GM18511 (cell line): ENCODE measurements at regions not wholly inside any gene's neighbourhood (a gene's known extent, or its start where the extent isn't known, plus 50 kb on each side); places are given as distances from the start of the nearest gene placed in this dataset.
"Not testable (repeated sequence)": the region's sequence is repeated elsewhere in the genome, so short reads cannot be mapped to it uniquely, and the experiment has no call there.

Experiments
- ATAC-seq: cut with Tn5 transposase; IDR thresholded peaks from one replicate; pipeline ENCODE4 v1.9.1; 2021; ENCODE audit warnings: mild to moderate bottlenecking, moderate library complexity; ENCODE audit not compliant: unreplicated experiment

DNA sequence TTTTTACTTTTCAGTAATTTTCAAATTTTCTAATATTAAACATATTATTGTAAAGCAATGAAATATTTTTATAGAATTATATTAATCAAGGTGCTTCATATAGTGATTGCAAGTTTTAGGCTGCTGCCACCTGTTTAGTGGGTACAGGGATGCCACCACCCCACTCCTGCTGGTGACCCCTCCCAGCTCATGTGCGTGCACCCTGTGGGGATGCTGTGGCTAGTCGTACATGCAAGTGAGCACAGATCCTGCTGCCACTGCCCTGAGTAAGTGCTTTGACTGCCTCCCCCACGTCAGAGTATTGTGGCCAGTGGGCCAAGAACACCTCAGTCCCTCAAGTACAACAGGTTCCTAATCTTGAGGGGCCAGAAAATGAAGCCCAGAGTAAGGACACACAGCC is 320.1 kb upstream of the DDI1 start:
- ATAC-seq: no peak

- ATAC-seq: no peak
These were observed 309.2 kb upstream of the DDI1 start for GRCh38 chr11:103727262-103727661.

GRCh38 chr11:103729617-103730016 is 306.8 kb upstream of the DDI1 start:
- ATAC-seq: no peak

- ATAC-seq: no peak
These were observed 306.1 kb upstream of the DDI1 start for GRCh38 chr11:103730131-103730940.

GRCh38 chr11:103731670-103732069 is 304.8 kb upstream of the DDI1 start:
- ATAC-seq: no peak

DNA sequence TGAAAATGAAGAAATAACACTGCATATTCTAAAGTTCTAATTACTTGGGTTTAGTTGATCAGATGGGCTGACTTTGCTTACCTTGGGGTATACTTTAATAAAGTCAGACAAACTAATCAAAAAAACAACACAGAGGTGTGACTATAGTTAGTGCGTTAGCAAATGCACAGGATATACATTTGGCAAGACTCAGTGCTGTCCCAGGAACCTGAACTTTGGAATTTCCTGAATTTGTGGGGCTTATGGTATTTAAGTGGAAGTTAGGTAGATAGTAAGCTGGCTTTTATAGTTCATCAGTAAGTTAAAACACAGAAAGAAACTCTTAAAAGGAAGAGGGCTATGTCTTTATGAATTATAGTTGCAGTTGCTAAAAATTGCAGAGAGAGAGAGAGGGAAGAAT is 302.6 kb upstream of the DDI1 start:
- no peak for ATAC-seq

GRCh38 chr11:103735497-103736032 is 300.9 kb upstream of the DDI1 start:
- ATAC-seq: no peak

GRCh38 chr11:103736315-103737036 is 300.0 kb upstream of the DDI1 start:
- ATAC-seq: no peak

- no peak for ATAC-seq
These were observed 299.3 kb upstream of the DDI1 start for GRCh38 chr11:103737037-103737622.

DNA sequence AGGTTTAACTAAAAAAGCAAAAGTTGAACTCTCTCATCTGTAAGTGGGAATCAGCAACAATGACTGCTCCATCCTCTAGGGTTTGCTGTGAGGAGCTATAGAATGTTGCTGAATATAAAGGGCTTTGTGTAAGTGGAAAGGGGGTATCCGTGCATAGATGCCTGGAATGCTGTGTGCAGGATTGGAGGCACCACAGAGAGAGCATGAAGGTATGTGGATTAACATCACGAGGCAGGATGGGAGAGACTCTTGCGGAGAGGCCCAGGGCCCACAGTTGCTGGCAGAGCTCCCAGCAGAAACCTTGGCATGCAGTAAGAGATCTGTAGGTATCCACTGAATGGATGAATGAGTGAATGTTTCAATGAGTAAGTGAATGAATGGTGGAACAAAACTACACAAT is 298.7 kb upstream of the DDI1 start:
- ATAC-seq: no peak

- ATAC-seq: not testable (repeated sequence)
These were observed 297.2 kb upstream of the DDI1 start for GRCh38 chr11:103739074-103739796.

DNA sequence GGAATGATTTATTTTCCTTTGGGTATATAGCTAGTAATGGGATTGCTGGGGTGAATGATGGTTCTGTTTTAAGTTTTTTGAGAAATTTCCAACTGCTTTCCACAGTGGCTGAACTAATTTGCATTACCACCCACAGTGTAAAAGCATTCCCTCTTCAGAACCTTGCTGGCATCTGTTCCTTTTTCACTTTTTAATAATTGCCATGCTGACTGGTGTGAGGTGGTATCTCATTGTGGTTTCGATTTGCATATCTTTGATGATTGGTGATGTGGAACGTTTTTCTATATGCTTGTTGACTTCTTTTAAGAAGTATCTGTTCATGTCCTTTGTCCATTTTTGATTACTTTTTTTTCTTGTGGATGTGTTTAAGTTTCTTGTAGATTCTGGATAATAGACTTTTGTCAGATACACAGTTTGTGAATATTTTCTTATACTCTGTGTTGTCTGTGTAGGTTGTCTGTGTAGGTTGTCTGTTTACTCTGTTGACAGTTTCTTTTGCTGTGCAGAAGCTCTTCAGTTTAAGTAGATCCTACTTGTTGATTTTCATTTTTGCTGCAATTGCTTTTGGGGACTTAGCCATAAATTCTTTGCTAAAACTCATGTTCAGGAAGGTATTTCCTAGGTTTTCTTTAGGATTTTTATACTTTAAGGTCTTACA is 291.8 kb upstream of the DDI1 start:
- ATAC-seq: peak; percentile 91

DNA sequence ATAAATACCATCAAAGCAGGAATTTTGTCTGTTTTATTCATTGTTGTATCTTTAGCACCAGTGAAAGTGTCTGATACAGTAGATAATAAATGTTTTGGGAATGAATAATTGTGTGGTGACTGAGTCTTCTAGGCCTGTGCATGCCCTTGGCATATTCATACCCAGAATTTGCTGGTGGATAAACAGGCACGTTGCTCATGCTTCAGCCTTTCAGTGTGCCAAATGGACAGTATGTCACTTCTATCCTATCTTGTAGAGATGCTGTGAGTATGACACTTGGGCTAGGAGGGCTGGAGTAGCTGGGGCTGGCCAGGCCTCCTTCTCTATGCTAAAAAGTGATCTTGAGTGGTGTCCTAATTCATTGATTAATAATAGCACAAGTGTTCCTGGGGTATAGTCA is 287.3 kb upstream of the DDI1 start:
- no peak for ATAC-seq

- no peak for ATAC-seq
These were observed 267.6 kb upstream of the DDI1 start for GRCh38 chr11:103768816-103769215.

- ATAC-seq: no peak
These were observed 263.4 kb upstream of the DDI1 start for GRCh38 chr11:103773059-103773458.

GRCh38 chr11:103773537-103773936 is 262.9 kb upstream of the DDI1 start:
- no peak for ATAC-seq

GRCh38 chr11:103779054-103779453 is 257.4 kb upstream of the DDI1 start:
- no peak for ATAC-seq

DNA sequence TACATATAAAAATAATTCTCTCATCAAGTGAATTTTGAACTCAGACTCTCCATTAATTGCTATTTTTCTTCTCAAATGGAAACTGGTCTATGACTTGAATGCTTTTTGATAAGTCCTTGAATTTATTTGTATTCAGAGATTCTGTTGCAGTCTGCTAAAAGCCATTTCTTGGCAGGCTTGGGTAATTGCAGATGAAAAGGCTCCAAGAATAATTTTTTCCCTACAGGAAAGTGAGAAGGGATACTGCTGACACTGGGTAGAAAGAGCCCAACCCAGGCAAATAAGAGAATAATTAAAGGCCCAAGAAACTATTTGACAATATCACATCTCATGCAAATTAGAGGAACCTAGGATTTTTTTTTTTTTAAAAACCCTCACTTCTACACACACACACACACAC is 246.5 kb upstream of the DDI1 start:
- ATAC-seq: no peak

DNA sequence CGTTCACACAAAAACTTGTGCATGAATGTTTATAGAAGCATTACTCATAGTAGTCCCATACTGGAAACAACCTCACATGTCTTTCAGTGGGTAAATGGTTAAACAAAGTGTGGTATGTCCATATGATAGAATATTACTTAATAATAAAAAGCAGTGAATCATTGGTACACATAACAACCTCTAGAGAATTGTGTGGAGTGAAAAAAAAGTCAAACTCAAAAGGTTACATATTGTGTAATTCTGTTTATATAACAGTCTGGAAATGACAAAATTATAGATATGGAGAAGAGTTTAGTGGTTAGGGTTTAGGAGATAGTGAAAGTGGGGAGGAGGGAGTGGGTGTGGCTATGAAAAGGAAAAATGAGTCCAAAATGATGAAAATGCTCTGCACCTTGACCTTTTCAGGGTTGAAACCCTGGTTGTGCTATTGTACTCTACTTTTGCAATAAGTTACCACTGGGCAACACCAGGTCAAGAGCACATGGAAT is 243.4 kb upstream of the DDI1 start:
- ATAC-seq: no peak

- no peak for ATAC-seq
These were observed 242.2 kb upstream of the DDI1 start for GRCh38 chr11:103794262-103794661.
